MM.1S (cell line): ENCODE measurements at regions not wholly inside any gene's neighbourhood (a gene's known extent, or its start where the extent isn't known, plus 50 kb on each side); places are given as distances from the start of the nearest gene placed in this dataset.

Source experiments
- CTCF ChIP-seq: fragments of 300-600 bp; sonication (generic); IDR thresholded peaks from 2 replicates; pipeline ENCODE4 v1.5.1; 2016; ENCODE audit warnings: antibody characterized with exemption, low read length, mixed read lengths
- EZH2phosphoT487 ChIP-seq: fragments of 300-600 bp; sonication (generic); IDR thresholded peaks from 2 replicates; pipeline ENCODE4 v1.6.1; 2018; ENCODE audit warnings: antibody characterized with exemption, low read length

- TF ChIP-seq CTCF: no peak
- no peak for TF ChIP-seq EZH2phosphoT487
These were observed 266.6 kb upstream of the GAS1 start for GRCh38 chr9:87213948-87214347.
